Mesendoderm (in vitro differentiated cells): ENCODE measurements at regions not wholly inside any gene's neighbourhood (a gene's known extent, or its start where the extent isn't known, plus 50 kb on each side); places are given as distances from the start of the nearest gene placed in this dataset.

Experiments
- DNase-seq: peaks from one replicate; pipeline ENCODE4 v3.0.0; 2013
- H2AK5ac ChIP-seq: 2 replicates; pipeline ENCODE4 v1.6.1; 2013; ENCODE audit warnings: low read length, inconsistent platforms
- H2BK120ac ChIP-seq: 2 replicates; pipeline ENCODE4 v1.6.1; 2013; ENCODE audit warnings: low read depth, mild to moderate bottlenecking, low read length, moderate library complexity, mixed read lengths
- H2BK15ac ChIP-seq: replicated peaks from 2 replicates; pipeline ENCODE4 v1.6.1; 2013; ENCODE audit warnings: low read depth, mild to moderate bottlenecking, moderate library complexity
- H2BK5ac ChIP-seq: 2 replicates; pipeline ENCODE4 v1.6.1; 2013; ENCODE audit warnings: low read length, inconsistent platforms
- H3K18ac ChIP-seq: 2 replicates; pipeline ENCODE4 v1.6.1; 2013; ENCODE audit warnings: mild to moderate bottlenecking, low read length, mixed read lengths
- H3K23ac ChIP-seq: one replicate; pipeline ENCODE4 v1.6.1; 2013; ENCODE audit warnings: low read length
- H3K27ac ChIP-seq: 2 replicates; pipeline ENCODE4 v1.5.1; 2013; ENCODE audit warnings: low read depth, mild to moderate bottlenecking, inconsistent platforms, low read length, moderate library complexity
- H3K27me3 ChIP-seq: 2 replicates; pipeline ENCODE4 v1.6.1; 2013; ENCODE audit warnings: low read length, control low read depth, mild to moderate bottlenecking, inconsistent platforms; ENCODE audit not compliant: insufficient read depth, poor library complexity
- H3K36me3 ChIP-seq: 2 replicates; pipeline ENCODE4 v1.6.1; 2013; ENCODE audit warnings: low read length, inconsistent platforms; ENCODE audit not compliant: control insufficient read depth, insufficient read depth
- H3K4ac ChIP-seq: one replicate; pipeline ENCODE4 v1.6.1; 2013; ENCODE audit warnings: low read depth, mild to moderate bottlenecking, low read length, moderate library complexity
- H3K4me1 ChIP-seq: 2 replicates; pipeline ENCODE4 v1.6.1; 2013; ENCODE audit warnings: low read depth, low read length, inconsistent platforms; ENCODE audit not compliant: control insufficient read depth
- H3K4me2 ChIP-seq: 2 replicates; pipeline ENCODE4 v1.6.1; 2013; ENCODE audit warnings: low read length
- H3K4me3 ChIP-seq: 2 replicates; pipeline ENCODE4 v1.5.1; 2013; ENCODE audit warnings: mild to moderate bottlenecking, low read length
- H3K56ac ChIP-seq: one replicate; pipeline ENCODE4 v1.6.1; 2013; ENCODE audit warnings: low read length
- H3K79me1 ChIP-seq: 2 replicates; pipeline ENCODE4 v1.6.1; 2013; ENCODE audit warnings: low read length, inconsistent platforms
- H3K79me2 ChIP-seq: 2 replicates; pipeline ENCODE4 v1.6.1; 2013; ENCODE audit warnings: mild to moderate bottlenecking, low read length; ENCODE audit not compliant: control insufficient read depth, insufficient read depth
- H3K9ac ChIP-seq: 2 replicates; pipeline ENCODE4 v1.6.1; 2013; ENCODE audit warnings: low read length, inconsistent platforms
- H4K5ac ChIP-seq: one replicate; pipeline ENCODE4 v1.6.1; 2013; ENCODE audit warnings: low read length
- H4K8ac ChIP-seq: one replicate; pipeline ENCODE4 v1.6.1; 2013; ENCODE audit warnings: low read depth, mild to moderate bottlenecking, control low read depth, low read length, moderate library complexity
- WGBS: extraction: QIAGEN DNeasy Blood & Tissue Kit; methylation state at CpG from one replicate; pipeline ENCODE4 v1.1.7; 2013; ENCODE audit warnings: low lambda C conversion rate, missing lambda C conversion rate; ENCODE audit not compliant: insufficient coverage; ENCODE audit errors: extremely low coverage; 5-methylcytosine and 5-hydroxymethylcytosine counted together

GRCh38 chr9:1434052-1434767, 384.1 kb downstream of the DMRT2 start:
- Histone ChIP-seq H3K18ac (no peak overlapping the region), H3K36me3 (no peaks in the 10 kb centered on the region), H3K27me3 (no peaks in the 10 kb centered on the region), H3K23ac (no peak overlapping the region), H3K4me3 (no peak overlapping the region), H3K27ac (no peak overlapping the region), H4K8ac (no peak overlapping the region), H3K4me2 (no peak overlapping the region), H3K9ac (no peak overlapping the region), H2AK5ac (no peak overlapping the region), H3K4me1 (no peaks in the 10 kb centered on the region), H2BK5ac (no peak overlapping the region), H2BK15ac (no peak overlapping the region), H3K79me1 (no peaks in the 10 kb centered on the region), H3K4ac (no peak overlapping the region), H3K79me2 (no peaks in the 10 kb centered on the region), H4K5ac (no peak overlapping the region), H3K56ac (no peak overlapping the region), H2BK120ac (no peak overlapping the region)
- peak; percentile 10 for DNase-seq
- no CpG with 5 or more reads among the region's 7 CpGs for WGBS

- no peak overlapping the region for H3K23ac ChIP-seq
- no peak overlapping the region for H3K56ac ChIP-seq
- no peak overlapping the region for H3K4ac ChIP-seq
- no peaks in the 10 kb centered on the region for H3K79me2 ChIP-seq
- H2AK5ac ChIP-seq = no peak overlapping the region
- H2BK120ac ChIP-seq = no peak overlapping the region
- H3K9ac ChIP-seq = no peak overlapping the region
- H3K4me1 ChIP-seq = no peaks in the 10 kb centered on the region
- H3K79me1 ChIP-seq = no peaks in the 10 kb centered on the region
- no peak overlapping the region for H2BK15ac ChIP-seq
- H4K5ac ChIP-seq = no peak overlapping the region
- no peak overlapping the region for H3K18ac ChIP-seq
- no peak overlapping the region for H3K4me3 ChIP-seq
- WGBS = no CpG with 5 or more reads among the region's 2 CpGs
- no peak overlapping the region for H2BK5ac ChIP-seq
- H3K36me3 ChIP-seq = no peaks in the 10 kb centered on the region
- no peaks in the 10 kb centered on the region for H3K27me3 ChIP-seq
- no peak overlapping the region for H4K8ac ChIP-seq
- H3K27ac ChIP-seq = no peak overlapping the region
- no peak for DNase-seq
- no peak overlapping the region for H3K4me2 ChIP-seq
These were observed 384.7 kb downstream of the DMRT2 start for GRCh38 chr9:1434811-1435210.

- Histone ChIP-seq H3K4me3 (no peak overlapping the region), H3K36me3 (no peaks in the 10 kb centered on the region), H3K27ac (no peak overlapping the region), H3K4ac (no peak overlapping the region), H3K23ac (no peak overlapping the region), H4K8ac (no peak overlapping the region), H3K56ac (no peak overlapping the region), H4K5ac (no peak overlapping the region), H3K27me3 (no peaks in the 10 kb centered on the region), H3K4me1 (no peaks in the 10 kb centered on the region), H2AK5ac (no peak overlapping the region), H3K4me2 (no peak overlapping the region), H2BK5ac (no peak overlapping the region), H3K79me1 (no peaks in the 10 kb centered on the region), H2BK15ac (no peak overlapping the region), H2BK120ac (no peak overlapping the region), H3K9ac (no peak overlapping the region), H3K18ac (no peak overlapping the region), H3K79me2 (no peaks in the 10 kb centered on the region)
- DNase-seq = no peak
- no CpG with 5 or more reads among the region's 3 CpGs for WGBS
These were observed 390.1 kb downstream of the DMRT2 start for GRCh38 chr9:1440256-1440655.

- H3K27ac ChIP-seq = no peak overlapping the region
- H3K4me3 ChIP-seq = no peak overlapping the region
- H2AK5ac ChIP-seq = no peak overlapping the region
- no peaks in the 10 kb centered on the region for H3K4me1 ChIP-seq
- no peaks in the 10 kb centered on the region for H3K36me3 ChIP-seq
- no peak overlapping the region for H3K23ac ChIP-seq
- H2BK15ac ChIP-seq = no peak overlapping the region
- H4K8ac ChIP-seq = no peak overlapping the region
- H3K18ac ChIP-seq = no peak overlapping the region
- no peak overlapping the region for H3K56ac ChIP-seq
- no peak overlapping the region for H2BK5ac ChIP-seq
- no peak overlapping the region for H2BK120ac ChIP-seq
- no CpG with 5 or more reads among the region's 1 CpG for WGBS
- no peak overlapping the region for H3K4me2 ChIP-seq
- no peaks in the 10 kb centered on the region for H3K79me2 ChIP-seq
- no peak for DNase-seq
- H3K79me1 ChIP-seq = no peaks in the 10 kb centered on the region
- no peak overlapping the region for H3K9ac ChIP-seq
- H3K4ac ChIP-seq = no peak overlapping the region
- H4K5ac ChIP-seq = no peak overlapping the region
- H3K27me3 ChIP-seq = no peaks in the 10 kb centered on the region
These were observed 391.9 kb downstream of the DMRT2 start for GRCh38 chr9:1442105-1442504.

- H4K8ac ChIP-seq = no peak overlapping the region
- no peaks in the 10 kb centered on the region for H3K79me1 ChIP-seq
- no peak overlapping the region for H2BK120ac ChIP-seq
- no peak overlapping the region for H4K5ac ChIP-seq
- no peak overlapping the region for H3K4ac ChIP-seq
- no peak overlapping the region for H3K9ac ChIP-seq
- no peak overlapping the region for H3K27ac ChIP-seq
- no peak overlapping the region for H3K23ac ChIP-seq
- H3K4me1 ChIP-seq = no peaks in the 10 kb centered on the region
- no CpG with 5 or more reads among the region's 1 CpG for WGBS
- no peak overlapping the region for H3K18ac ChIP-seq
- H3K56ac ChIP-seq = no peak overlapping the region
- H3K27me3 ChIP-seq = no peaks in the 10 kb centered on the region
- H2BK5ac ChIP-seq = no peak overlapping the region
- no peak overlapping the region for H2AK5ac ChIP-seq
- DNase-seq = no peak
- H2BK15ac ChIP-seq = no peak overlapping the region
- H3K4me2 ChIP-seq = no peak overlapping the region
- H3K79me2 ChIP-seq = no peaks in the 10 kb centered on the region
- H3K36me3 ChIP-seq = no peaks in the 10 kb centered on the region
- H3K4me3 ChIP-seq = no peak overlapping the region
These were observed 393.3 kb downstream of the DMRT2 start for GRCh38 chr9:1443450-1443849.

- DNase-seq = no peak
- no peaks in the 10 kb centered on the region for H3K4me1 ChIP-seq
- H2AK5ac ChIP-seq = no peak overlapping the region
- no peak overlapping the region for H3K18ac ChIP-seq
- no peaks in the 10 kb centered on the region for H3K79me1 ChIP-seq
- H4K8ac ChIP-seq = no peak overlapping the region
- H2BK120ac ChIP-seq = no peak overlapping the region
- H3K56ac ChIP-seq = no peak overlapping the region
- no peak overlapping the region for H2BK15ac ChIP-seq
- H3K79me2 ChIP-seq = no peaks in the 10 kb centered on the region
- H3K23ac ChIP-seq = no peak overlapping the region
- no peaks in the 10 kb centered on the region for H3K36me3 ChIP-seq
- H3K4ac ChIP-seq = no peak overlapping the region
- H3K27me3 ChIP-seq = no peaks in the 10 kb centered on the region
- H3K9ac ChIP-seq = no peak overlapping the region
- H4K5ac ChIP-seq = no peak overlapping the region
- H3K4me3 ChIP-seq = no peak overlapping the region
- no peak overlapping the region for H3K27ac ChIP-seq
- no peak overlapping the region for H3K4me2 ChIP-seq
- no CpG with 5 or more reads among the region's 2 CpGs for WGBS
- no peak overlapping the region for H2BK5ac ChIP-seq
These were observed 396.5 kb downstream of the DMRT2 start for GRCh38 chr9:1446671-1447070.
